Panc1 (cell line): ENCODE measurements at regions not wholly inside any gene's neighbourhood (a gene's known extent, or its start where the extent isn't known, plus 50 kb on each side); places are given as distances from the start of the nearest gene placed in this dataset.

Source experiments
- ATAC-seq: fragments of 200-7000 bp; cut with Tn5 transposase; 2 replicates; pipeline ENCODE4 v1.9.1; 2020; ENCODE audit warnings: mild to moderate bottlenecking, moderate library complexity
- BruUV-seq: library from RNA; stranded (reverse); fragments of 400-500 nt; replicated peaks from 2 replicates; lab custom pipeline; 2021; lab: Mats Ljungman, UMichigan
- CTCF ChIA-PET: fragments of 300-600 bp; sonication (Branson Sonifier 250); formaldehyde crosslinking; loops from one replicate; lab custom pipeline; 2022; ENCODE audit warnings: antibody characterized with exemption; lab: Charles Lee
- POLR2A ChIA-PET: fragments of 300-600 bp; sonication (Branson Sonifier 250); formaldehyde crosslinking; loops from one replicate; lab custom pipeline; 2022; ENCODE audit warnings: antibody characterized with exemption; lab: Charles Lee
- DNase-seq: peaks from one replicate; pipeline ENCODE4 v3.0.0-alpha.2; 2010; ENCODE audit warnings: low read depth, low spot score
- H3K27ac ChIP-seq: 2 replicates; pipeline ENCODE4 v1.5.1; 2011; ENCODE audit warnings: mild to moderate bottlenecking, low read length, inconsistent platforms
- H3K27me3 ChIP-seq: fragments of 200-500 bp; sonication (Bioruptor generic); 2 replicates; pipeline ENCODE4 v1.6.0; 2014; ENCODE audit warnings: low read length, inconsistent platforms; ENCODE audit not compliant: control insufficient read depth, insufficient read depth
- H3K36me3 ChIP-seq: fragments of 200-500 bp; sonication (Bioruptor generic); 2 replicates; pipeline ENCODE4 v1.5.1; 2014; ENCODE audit warnings: inconsistent platforms, mild to moderate bottlenecking, low read length, moderate library complexity; ENCODE audit not compliant: control insufficient read depth, insufficient read depth
- H3K4me1 ChIP-seq: 2 replicates; pipeline ENCODE4 v1.5.1; 2011; ENCODE audit warnings: inconsistent platforms, mild to moderate bottlenecking, low read length, moderate library complexity; ENCODE audit not compliant: control insufficient read depth, insufficient read depth
- H3K4me3 ChIP-seq, 2 experiments: 2 replicates each; pipeline ENCODE4 v1.5.1; 2011 to 2012; ENCODE audit warnings: low read depth in 2 of 2, low read length in 2 of 2, mild to moderate bottlenecking in 2 of 2, inconsistent platforms in 1 of 2, moderate library complexity in 1 of 2
- H3K9me3 ChIP-seq: fragments of 200-500 bp; sonication (Bioruptor generic); 2 replicates; pipeline ENCODE4 v1.5.1; 2014; ENCODE audit warnings: low read depth, mild to moderate bottlenecking, inconsistent platforms, low read length, moderate library complexity; ENCODE audit not compliant: control insufficient read depth, insufficient read depth
- POLR2AphosphoS5 ChIP-seq: IDR thresholded peaks from 2 replicates; pipeline ENCODE4 v1.6.1; 2012; ENCODE audit warnings: mild to moderate bottlenecking, low read depth, low read length, moderate library complexity
- SIN3A ChIP-seq: IDR thresholded peaks from 2 replicates; pipeline ENCODE4 v1.6.1; 2012; ENCODE audit warnings: low read depth, mild to moderate bottlenecking, low read length, moderate library complexity, borderline replicate concordance; ENCODE audit not compliant: insufficient read depth
- TCF7L2 ChIP-seq: IDR thresholded peaks from 2 replicates; pipeline ENCODE4 v1.6.1; 2011; ENCODE audit warnings: mild to moderate bottlenecking, low read depth, low read length, inconsistent platforms
- in situ Hi-C: cut with HindIII; loops from 2 replicates; pipeline ENCODE4 v1.10.0; 2016; ENCODE audit warnings: low sequenced_read_pairs, low pct_unique_long_range_greater_than_20kb
- intact Hi-C: fragments of 100-400 bp; cut with micrococcal nuclease; formaldehyde crosslinking; loops from one replicate; pipeline ENCODE4 v1.10.0; 2022; ENCODE audit not compliant: unreplicated experiment
- TF ChIP-seq, protein P1 (sequence below): fragments of 450-650 bp; IDR thresholded peaks from 2 replicates; pipeline ENCODE4 v1.5.1; 2017; ENCODE audit warnings: mild to moderate bottlenecking
- TF ChIP-seq, protein P2 (sequence below), 2 experiments: IDR thresholded peaks; 2 replicates each; pipeline ENCODE4 v1.6.1; 2011 to 2012; ENCODE audit warnings: low read depth in 2 of 2, control low read depth in 1 of 2, low read length in 1 of 2, mild to moderate bottlenecking in 1 of 2, moderate library complexity in 1 of 2; ENCODE audit not compliant: insufficient read depth in 1 of 2

DNA sequence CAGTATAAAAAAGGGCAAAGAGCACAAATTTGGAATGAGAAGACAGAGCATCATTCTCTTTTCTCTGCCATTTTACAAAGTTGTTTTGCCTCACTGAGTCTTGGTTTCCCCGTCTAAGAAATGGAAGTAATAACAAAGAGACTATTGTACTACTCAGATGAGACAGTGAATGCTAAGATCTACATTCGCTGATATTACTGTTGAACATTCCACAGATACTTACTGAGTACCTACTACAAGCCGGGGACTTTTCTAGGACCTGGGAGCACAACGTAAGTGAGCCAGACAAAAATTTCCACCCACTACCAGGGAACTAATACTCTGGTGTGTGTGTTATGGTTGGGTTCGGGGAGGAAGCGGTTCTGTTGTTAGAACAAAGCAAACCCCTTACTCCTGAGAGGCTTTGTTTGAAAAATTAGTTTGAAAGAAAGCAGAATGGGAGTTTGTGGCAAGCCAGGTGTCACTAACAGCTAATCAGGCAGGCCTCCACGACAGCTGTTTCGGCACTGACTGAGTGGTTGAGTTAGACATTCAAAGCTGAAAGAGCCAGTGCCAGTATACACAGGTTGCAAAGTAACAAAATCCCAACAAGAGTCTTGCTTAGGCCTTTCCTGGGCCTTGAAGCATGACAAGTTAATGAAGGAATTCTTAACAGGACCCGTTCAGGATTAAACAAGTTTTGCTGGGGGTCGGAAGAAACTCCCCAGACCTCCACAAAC lies 458.3 kb downstream of the EDEM1 start:
- POLR2A ChIA-PET = no interaction called here
- TF ChIP-seq POLR2AphosphoS5 (no peak), SIN3A (no peak), TCF7L2 (no peak)
- TF ChIP-seq, protein P1, sequence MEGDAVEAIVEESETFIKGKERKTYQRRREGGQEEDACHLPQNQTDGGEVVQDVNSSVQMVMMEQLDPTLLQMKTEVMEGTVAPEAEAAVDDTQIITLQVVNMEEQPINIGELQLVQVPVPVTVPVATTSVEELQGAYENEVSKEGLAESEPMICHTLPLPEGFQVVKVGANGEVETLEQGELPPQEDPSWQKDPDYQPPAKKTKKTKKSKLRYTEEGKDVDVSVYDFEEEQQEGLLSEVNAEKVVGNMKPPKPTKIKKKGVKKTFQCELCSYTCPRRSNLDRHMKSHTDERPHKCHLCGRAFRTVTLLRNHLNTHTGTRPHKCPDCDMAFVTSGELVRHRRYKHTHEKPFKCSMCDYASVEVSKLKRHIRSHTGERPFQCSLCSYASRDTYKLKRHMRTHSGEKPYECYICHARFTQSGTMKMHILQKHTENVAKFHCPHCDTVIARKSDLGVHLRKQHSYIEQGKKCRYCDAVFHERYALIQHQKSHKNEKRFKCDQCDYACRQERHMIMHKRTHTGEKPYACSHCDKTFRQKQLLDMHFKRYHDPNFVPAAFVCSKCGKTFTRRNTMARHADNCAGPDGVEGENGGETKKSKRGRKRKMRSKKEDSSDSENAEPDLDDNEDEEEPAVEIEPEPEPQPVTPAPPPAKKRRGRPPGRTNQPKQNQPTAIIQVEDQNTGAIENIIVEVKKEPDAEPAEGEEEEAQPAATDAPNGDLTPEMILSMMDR = no peak
- TF ChIP-seq, protein P2, sequence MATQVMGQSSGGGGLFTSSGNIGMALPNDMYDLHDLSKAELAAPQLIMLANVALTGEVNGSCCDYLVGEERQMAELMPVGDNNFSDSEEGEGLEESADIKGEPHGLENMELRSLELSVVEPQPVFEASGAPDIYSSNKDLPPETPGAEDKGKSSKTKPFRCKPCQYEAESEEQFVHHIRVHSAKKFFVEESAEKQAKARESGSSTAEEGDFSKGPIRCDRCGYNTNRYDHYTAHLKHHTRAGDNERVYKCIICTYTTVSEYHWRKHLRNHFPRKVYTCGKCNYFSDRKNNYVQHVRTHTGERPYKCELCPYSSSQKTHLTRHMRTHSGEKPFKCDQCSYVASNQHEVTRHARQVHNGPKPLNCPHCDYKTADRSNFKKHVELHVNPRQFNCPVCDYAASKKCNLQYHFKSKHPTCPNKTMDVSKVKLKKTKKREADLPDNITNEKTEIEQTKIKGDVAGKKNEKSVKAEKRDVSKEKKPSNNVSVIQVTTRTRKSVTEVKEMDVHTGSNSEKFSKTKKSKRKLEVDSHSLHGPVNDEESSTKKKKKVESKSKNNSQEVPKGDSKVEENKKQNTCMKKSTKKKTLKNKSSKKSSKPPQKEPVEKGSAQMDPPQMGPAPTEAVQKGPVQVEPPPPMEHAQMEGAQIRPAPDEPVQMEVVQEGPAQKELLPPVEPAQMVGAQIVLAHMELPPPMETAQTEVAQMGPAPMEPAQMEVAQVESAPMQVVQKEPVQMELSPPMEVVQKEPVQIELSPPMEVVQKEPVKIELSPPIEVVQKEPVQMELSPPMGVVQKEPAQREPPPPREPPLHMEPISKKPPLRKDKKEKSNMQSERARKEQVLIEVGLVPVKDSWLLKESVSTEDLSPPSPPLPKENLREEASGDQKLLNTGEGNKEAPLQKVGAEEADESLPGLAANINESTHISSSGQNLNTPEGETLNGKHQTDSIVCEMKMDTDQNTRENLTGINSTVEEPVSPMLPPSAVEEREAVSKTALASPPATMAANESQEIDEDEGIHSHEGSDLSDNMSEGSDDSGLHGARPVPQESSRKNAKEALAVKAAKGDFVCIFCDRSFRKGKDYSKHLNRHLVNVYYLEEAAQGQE (IDR thresholded peaks at IDR 0.05; ENCODE audit: insufficient read depth in 1 of 2, low read depth in 2 of 2, low read length in 1 of 2) = no peak
- no TSS peak for BruUV-seq
- Histone ChIP-seq H3K4me3 (no peak overlapping the region), H3K36me3 (no peaks in the 10 kb centered on the region), H3K9me3 (no peaks in the 10 kb centered on the region), H3K27ac (no peak overlapping the region), H3K4me1 (no peaks in the 10 kb centered on the region), H3K27me3 (no peaks in the 10 kb centered on the region)
- no peak for DNase-seq
- CTCF ChIA-PET = no interaction called here
- intact Hi-C loops (no loop called here), in situ Hi-C loops (no loop called here)
- no peak for ATAC-seq

DNA sequence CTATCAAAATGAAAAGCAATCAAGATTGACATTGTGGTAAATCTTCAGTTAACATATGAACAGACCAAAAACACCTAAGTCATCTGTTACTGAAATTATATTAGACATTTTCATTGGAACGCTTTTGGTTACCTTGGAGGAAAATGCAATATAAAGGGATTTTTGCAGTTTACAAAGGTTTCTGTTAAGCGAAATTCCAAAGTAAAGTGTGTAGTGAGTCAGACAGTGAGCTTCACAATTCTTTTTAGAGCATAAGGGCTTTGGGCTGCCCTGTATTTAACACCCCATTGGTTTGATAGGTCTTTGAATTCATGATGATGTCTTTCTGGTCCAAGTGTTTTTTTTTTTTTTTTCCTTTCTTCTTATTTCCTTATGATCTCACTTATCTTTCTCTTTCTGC lies 462.8 kb downstream of the EDEM1 start:
- H3K27ac ChIP-seq = no peak overlapping the region
- POLR2A ChIA-PET = no interaction called here
- no peak for DNase-seq
- in situ Hi-C loops (no loop called here), intact Hi-C loops (no loop called here)
- CTCF ChIA-PET = no interaction called here
- no peaks in the 10 kb centered on the region for H3K27me3 ChIP-seq
- no peaks in the 10 kb centered on the region for H3K4me1 ChIP-seq
- H3K36me3 ChIP-seq = no peaks in the 10 kb centered on the region
- no peak for ATAC-seq
- BruUV-seq = no TSS peak
- TF ChIP-seq, protein P2 (IDR thresholded peaks at IDR 0.05; ENCODE audit: insufficient read depth in 1 of 2, low read depth in 2 of 2, low read length in 1 of 2) = no peak
- no peak for TF ChIP-seq TCF7L2
- TF ChIP-seq POLR2AphosphoS5 = no peak
- TF ChIP-seq SIN3A = no peak
- TF ChIP-seq, protein P1 = no peak
- no peaks in the 10 kb centered on the region for H3K9me3 ChIP-seq
- H3K4me3 ChIP-seq = no peak overlapping the region
